B cell (primary cell): ENCODE measurements at regions not wholly inside any gene's neighbourhood (a gene's known extent, or its start where the extent isn't known, plus 50 kb on each side); places are given as distances from the start of the nearest gene placed in this dataset.

Experiments
- ATAC-seq: fragments of 200-7000 bp; cut with Tn5 transposase; one replicate; pipeline ENCODE4 v1.10.0; 2021; ENCODE audit warnings: low read depth, mild to moderate bottlenecking, moderate number of reproducible peaks, moderate library complexity
- CTCF ChIA-PET: fragments of 350-600 bp; sonication (Branson Sonifier 250); formaldehyde crosslinking; loops from one replicate; lab custom pipeline; 2021; ENCODE audit warnings: antibody characterized with exemption, inconsistent platforms; lab: Charles Lee
- POLR2A ChIA-PET: fragments of 350-600 bp; sonication (Branson Sonifier 250); formaldehyde crosslinking; loops from one replicate; lab custom pipeline; 2021; ENCODE audit warnings: antibody characterized with exemption; lab: Charles Lee
- DNase-seq: peaks from one replicate; pipeline ENCODE4 v3.0.0; 2013
- H2AFZ ChIP-seq: 2 replicates; pipeline ENCODE4 v1.6.1; 2012; ENCODE audit warnings: mild to moderate bottlenecking, low read depth, low read length; ENCODE audit not compliant: insufficient read depth, poor library complexity, severe bottlenecking
- H3K27ac ChIP-seq, 2 donors: 1 replicate in 1 of 2; 2 replicates in 1 of 2; pipeline ENCODE4 v1.5.1; 2012 to 2013; ENCODE audit warnings: low read length in 2 of 2, mild to moderate bottlenecking in 2 of 2, moderate library complexity in 1 of 2
- H3K27me3 ChIP-seq, 4 experiments: fragments of 200-600 bp in 1 of 4; sonication (generic) in 1 of 4; replicated peaks in 1 of 4; 1 replicate in 2 of 4; 2 replicates in 2 of 4; pipeline versions ENCODE4 v1.6.1 to v1.7.0; 2013 to 2016; ENCODE audit warnings: low read length in 3 of 4, mild to moderate bottlenecking in 2 of 4, mixed read lengths in 1 of 4, moderate library complexity in 1 of 4; ENCODE audit not compliant: insufficient read depth in 4 of 4, control insufficient read depth in 3 of 4; ENCODE audit errors: control extremely low read depth in 1 of 4
- H3K36me3 ChIP-seq, 2 experiments: replicated peaks in 1 of 2; 1 replicate in 1 of 2; 2 replicates in 1 of 2; pipeline versions ENCODE4 v1.6.1 to v1.7.1; 2013; ENCODE audit warnings: low read length in 1 of 2; ENCODE audit not compliant: insufficient read depth in 2 of 2, control insufficient read depth in 1 of 2; ENCODE audit errors: control extremely low read depth in 1 of 2, extremely low read depth in 1 of 2
- H3K4me1 ChIP-seq, 2 donors: fragments of 200-600 bp in 1 of 2; sonication (generic) in 1 of 2; 1 replicate in 1 of 2; 2 replicates in 1 of 2; pipeline versions ENCODE4 v1.5.1 to v1.6.1; 2013 to 2017; ENCODE audit warnings: low read length in 2 of 2; ENCODE audit not compliant: control insufficient read depth in 2 of 2, insufficient read depth in 2 of 2
- H3K4me2 ChIP-seq: replicated peaks from 2 replicates; pipeline ENCODE3; 2012; ENCODE audit warnings: mild to moderate bottlenecking, low read depth, low read length; ENCODE audit not compliant: poor library complexity, severe bottlenecking
- H3K4me3 ChIP-seq, 5 experiments: fragments of 200-600 bp in 1 of 5; sonication (generic) in 1 of 5; 1 replicate in 3 of 5; 2 replicates in 2 of 5; pipeline versions ENCODE4 v1.5.1 to v1.7.0; 2011 to 2016; ENCODE audit warnings: low read length in 4 of 5, mild to moderate bottlenecking in 4 of 5, low read depth in 2 of 5, control low read depth in 1 of 5, moderate library complexity in 1 of 5; ENCODE audit not compliant: insufficient read depth in 1 of 5; ENCODE audit errors: control extremely low read depth in 1 of 5, extremely low read depth in 1 of 5
- H3K79me2 ChIP-seq: fragments of 200-600 bp; sonication (generic); one replicate; pipeline ENCODE4 v1.6.0; 2016; ENCODE audit warnings: low read length; ENCODE audit not compliant: control insufficient read depth, insufficient read depth
- H3K9ac ChIP-seq: fragments of 200-600 bp; sonication (generic); 2 replicates; pipeline ENCODE4 v1.6.1; 2017; ENCODE audit warnings: mild to moderate bottlenecking, low read length, moderate library complexity
- H3K9me3 ChIP-seq, 3 donors: one replicate each; pipeline versions ENCODE4 v1.6.1 to v1.7.1; 2013; ENCODE audit warnings: low read length in 2 of 3; ENCODE audit not compliant: control insufficient read depth in 2 of 3, insufficient read depth in 1 of 3; ENCODE audit errors: control extremely low read depth in 1 of 3
- H4K20me1 ChIP-seq: 2 replicates; pipeline ENCODE4 v1.6.0; 2012; ENCODE audit warnings: mild to moderate bottlenecking, low read length; ENCODE audit not compliant: insufficient read depth, control insufficient read depth, poor library complexity, severe bottlenecking
- H3K27ac Mint-ChIP-seq: one replicate; pipeline ENCODE4 v1.8.0; 2021; ENCODE audit warnings: mixed read lengths
- H3K27me3 Mint-ChIP-seq: one replicate; pipeline ENCODE4 v1.8.0; 2021; ENCODE audit warnings: mixed read lengths
- H3K4me1 Mint-ChIP-seq: one replicate; pipeline ENCODE4 v1.8.0; 2021; ENCODE audit warnings: mixed read lengths
- H3K4me3 Mint-ChIP-seq: one replicate; pipeline ENCODE4 v1.8.0; 2021; ENCODE audit warnings: mixed read lengths
- H3K9me3 Mint-ChIP-seq: one replicate; pipeline ENCODE4 v1.8.0; 2022; ENCODE audit warnings: mixed read lengths; ENCODE audit not compliant: insufficient read depth
- CTCF ChIP-seq: fragments of 200-600 bp; IDR thresholded peaks from one replicate; pipeline ENCODE4 v1.8.0; 2022; ENCODE audit warnings: antibody characterized with exemption, mild to moderate bottlenecking
- EZH2 ChIP-seq: IDR thresholded peaks from 2 replicates; pipeline ENCODE4 v1.6.1; 2012; ENCODE audit warnings: borderline replicate concordance, low read depth, mild to moderate bottlenecking, moderate library complexity, low read length; ENCODE audit not compliant: insufficient read depth, poor library complexity, severe bottlenecking
- WGBS: methylation state at CpG from one replicate; pipeline ENCODE4 v1.1.5; 2013; ENCODE audit warnings: missing lambda C conversion rate; ENCODE audit not compliant: insufficient coverage; 5-methylcytosine and 5-hydroxymethylcytosine counted together
- intact Hi-C: fragments of 100-400 bp; cut with micrococcal nuclease; formaldehyde crosslinking; loops from one replicate; pipeline ENCODE4 v1.10.0; 2022

GRCh38 chr2:234629596-234629995 is 132.7 kb upstream of the ARL4C start:
- Histone ChIP-seq H3K79me2 (no peaks in the 10 kb centered on the region), H3K9ac (no peak overlapping the region), H3K4me2 (no peak overlapping the region), H2AFZ (no peak overlapping the region), H3K9me3 (peaks cover 0 to 3% (median 0%) of the 10 kb centered on the region in 3 donors), H3K4me1 (no peaks in the 10 kb centered on the region), H3K27ac (no peak overlapping the region), H3K4me3 (no peak overlapping the region), H3K27me3 (peaks cover 0 to 4% (median 0%) of the 10 kb centered on the region in 4 experiments), H4K20me1 (no peaks in the 10 kb centered on the region), H3K36me3 (no peaks in the 10 kb centered on the region)
- no peak for ATAC-seq
- WGBS, result no CpG with 5 or more reads among the region's 3 CpGs
- intact Hi-C loops, result no loop called here
- Mint-ChIP-seq H3K27ac (no peak overlapping the region), H3K4me3 (no peak overlapping the region), H3K27me3 (peaks cover 14% of the 10 kb centered on the region), H3K4me1 (no peaks in the 10 kb centered on the region), H3K9me3 (no peaks in the 10 kb centered on the region)
- POLR2A ChIA-PET, result no interaction called here
- no peak for DNase-seq
- TF ChIP-seq EZH2 (no peak), CTCF (no peak)
- CTCF ChIA-PET, result no interaction called here

GRCh38 chr2:234628953-234629352 is 132.1 kb upstream of the ARL4C start:
- Histone ChIP-seq H3K79me2 (no peaks in the 10 kb centered on the region), H3K9me3 (peaks cover 0 to 3% (median 0%) of the 10 kb centered on the region in 3 donors), H3K36me3 (no peaks in the 10 kb centered on the region), H2AFZ (no peak overlapping the region), H3K4me2 (no peak overlapping the region), H3K9ac (no peak overlapping the region), H3K27ac (no peak overlapping the region), H3K4me1 (no peaks in the 10 kb centered on the region), H3K27me3 (peaks cover 0 to 4% (median 0%) of the 10 kb centered on the region in 4 experiments), H4K20me1 (no peaks in the 10 kb centered on the region), H3K4me3 (no peak overlapping the region)
- 84% methylated on average over 3 of the region's 5 CpGs for WGBS
- ATAC-seq (no peak), DNase-seq (no peak)
- TF ChIP-seq CTCF (no peak), EZH2 (no peak)
- intact Hi-C loops, result no loop called here
- Mint-ChIP-seq H3K27ac (no peak overlapping the region), H3K4me3 (no peak overlapping the region), H3K9me3 (no peaks in the 10 kb centered on the region), H3K27me3 (peaks cover 14% of the 10 kb centered on the region), H3K4me1 (no peaks in the 10 kb centered on the region)
- POLR2A ChIA-PET, result no interaction called here
- CTCF ChIA-PET, result no interaction called here
